ACC112 (cell line): ENCODE measurements at regions not wholly inside any gene's neighbourhood (a gene's known extent, or its start where the extent isn't known, plus 50 kb on each side); places are given as distances from the start of the nearest gene placed in this dataset.
"Not testable (repeated sequence)": the region's sequence is repeated elsewhere in the genome, so short reads cannot be mapped to it uniquely, and the experiment has no call there.

Source experiments
- H2AFZ ChIP-seq: fragments of 200-600 bp; sonication (generic); one replicate; pipeline ENCODE4 v1.6.0; 2017; ENCODE audit warnings: antibody characterized with exemption, low read length; ENCODE audit not compliant: unreplicated experiment
- H3K27ac ChIP-seq: fragments of 200-600 bp; sonication (generic); 2 replicates; pipeline ENCODE4 v1.5.1; 2014; ENCODE audit warnings: low read depth, mild to moderate bottlenecking, antibody characterized with exemption, low read length, moderate library complexity
- H3K27me3 ChIP-seq: fragments of 200-600 bp; sonication (generic); 2 replicates; pipeline ENCODE4 v1.6.1; 2014; ENCODE audit warnings: mild to moderate bottlenecking, antibody characterized with exemption, low read length, moderate library complexity, mixed read lengths; ENCODE audit not compliant: insufficient read depth
- H3K36me3 ChIP-seq: fragments of 200-600 bp; sonication (generic); 2 replicates; pipeline ENCODE4 v1.6.1; 2016; ENCODE audit warnings: mild to moderate bottlenecking, antibody characterized with exemption, low read length, moderate library complexity, mixed read lengths; ENCODE audit not compliant: insufficient read depth
- H3K4me1 ChIP-seq: fragments of 200-600 bp; sonication (generic); one replicate; pipeline ENCODE4 v1.6.1; 2016; ENCODE audit warnings: low read length, mixed read lengths; ENCODE audit not compliant: insufficient read depth, unreplicated experiment, control insufficient read depth
- H3K4me3 ChIP-seq: fragments of 200-600 bp; sonication (generic); 2 replicates; pipeline ENCODE4 v1.5.1; 2014; ENCODE audit warnings: mild to moderate bottlenecking, low read depth, low read length
- H3K79me2 ChIP-seq: fragments of 200-600 bp; sonication (generic); one replicate; pipeline ENCODE4 v1.6.0; 2016; ENCODE audit warnings: low read length; ENCODE audit not compliant: control insufficient read depth, unreplicated experiment, insufficient read depth

- H3K27me3 ChIP-seq: no peaks in the 10 kb centered on the region
- no peaks in the 10 kb centered on the region for H3K36me3 ChIP-seq
- H3K79me2 ChIP-seq: no peaks in the 10 kb centered on the region
- no peak overlapping the region for H3K27ac ChIP-seq
- no peaks in the 10 kb centered on the region for H3K4me1 ChIP-seq
- no peak overlapping the region for H2AFZ ChIP-seq
- H3K4me3 ChIP-seq: no peak overlapping the region
These were observed 95.6 kb downstream of the RRAGB start for GRCh38 chrX:55813150-55813549.

GRCh38 chrX:55815546-55815945 lies 98.0 kb downstream of the RRAGB start:
- no peaks in the 10 kb centered on the region for H3K36me3 ChIP-seq
- no peaks in the 10 kb centered on the region for H3K79me2 ChIP-seq
- H3K27me3 ChIP-seq: no peaks in the 10 kb centered on the region
- H3K4me1 ChIP-seq: no peaks in the 10 kb centered on the region
- no peak overlapping the region for H3K4me3 ChIP-seq
- no peak overlapping the region for H3K27ac ChIP-seq
- no peak overlapping the region for H2AFZ ChIP-seq

- H3K36me3 ChIP-seq: no peaks in the 10 kb centered on the region
- H3K79me2 ChIP-seq: no peaks in the 10 kb centered on the region
- H3K4me1 ChIP-seq: no peaks in the 10 kb centered on the region
- H3K27me3 ChIP-seq: no peaks in the 10 kb centered on the region
- H3K27ac ChIP-seq: no peak overlapping the region
- no peak overlapping the region for H2AFZ ChIP-seq
- no peak overlapping the region for H3K4me3 ChIP-seq
These were observed 98.5 kb downstream of the RRAGB start for GRCh38 chrX:55816023-55816422.

GRCh38 chrX:55818673-55819375 lies 101.3 kb downstream of the RRAGB start:
- Histone ChIP-seq H3K79me2 (no peaks in the 10 kb centered on the region), H3K4me3 (no peak overlapping the region), H3K4me1 (no peaks in the 10 kb centered on the region), H3K27ac (no peak overlapping the region), H3K36me3 (no peaks in the 10 kb centered on the region), H2AFZ (no peak overlapping the region), H3K27me3 (no peaks in the 10 kb centered on the region)

GRCh38 chrX:55839485-55839884 lies 121.9 kb downstream of the RRAGB start:
- Histone ChIP-seq H3K36me3 (no peaks in the 10 kb centered on the region), H3K79me2 (no peaks in the 10 kb centered on the region), H3K27ac (no peak overlapping the region), H3K4me1 (no peaks in the 10 kb centered on the region), H3K4me3 (no peak overlapping the region), H2AFZ (no peak overlapping the region), H3K27me3 (no peaks in the 10 kb centered on the region)

DNA sequence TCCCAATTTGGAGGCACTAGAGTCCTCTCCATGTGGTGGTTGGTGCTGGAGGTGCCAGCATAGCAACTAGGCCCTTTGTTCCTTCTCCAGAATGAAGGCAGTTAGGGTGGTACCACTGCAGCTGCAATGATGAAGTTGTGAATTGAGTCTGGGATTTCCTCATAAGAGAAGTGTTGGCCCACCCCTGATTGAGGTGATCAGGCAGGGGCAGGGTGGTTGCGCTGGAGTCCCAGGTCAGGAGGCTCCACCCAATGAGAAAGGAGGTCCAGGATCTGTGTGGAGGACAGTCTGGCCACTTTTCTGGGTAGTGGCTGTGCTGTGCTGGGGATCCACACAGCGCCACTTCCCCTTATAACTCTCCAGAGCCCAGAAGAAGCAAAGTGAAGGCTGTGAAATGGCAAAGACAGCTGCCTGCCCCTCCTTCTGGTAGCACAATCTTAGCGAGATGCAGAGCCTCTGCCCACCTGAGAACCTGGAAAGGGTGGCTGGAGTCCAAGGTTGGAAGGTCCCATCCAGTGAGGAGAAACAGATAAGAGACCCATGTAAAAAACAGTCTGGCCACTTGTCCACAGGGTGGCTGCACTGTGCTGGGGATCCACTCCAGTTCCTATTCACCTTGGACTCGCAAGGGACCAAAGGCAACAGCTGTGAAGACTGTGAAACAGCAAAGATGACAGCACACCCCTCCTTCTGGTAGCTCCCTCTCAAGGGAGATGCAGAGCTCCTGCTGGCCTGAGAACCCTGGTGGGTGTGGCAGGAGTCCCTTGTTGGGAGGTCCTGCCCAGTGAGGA lies 124.6 kb downstream of the RRAGB start:
- Histone ChIP-seq H3K27ac (no peak overlapping the region), H3K79me2 (no peaks in the 10 kb centered on the region), H3K27me3 (no peaks in the 10 kb centered on the region), H2AFZ (no peak overlapping the region), H3K4me1 (no peaks in the 10 kb centered on the region), H3K36me3 (no peaks in the 10 kb centered on the region), H3K4me3 (no peak overlapping the region)

GRCh38 chrX:55866779-55867178 lies 149.2 kb downstream of the RRAGB start:
- not testable (repeated sequence) for H3K4me3 ChIP-seq, H3K27ac ChIP-seq, H2AFZ ChIP-seq, H3K4me1 ChIP-seq, H3K36me3 ChIP-seq, H3K79me2 ChIP-seq, H3K27me3 ChIP-seq

DNA sequence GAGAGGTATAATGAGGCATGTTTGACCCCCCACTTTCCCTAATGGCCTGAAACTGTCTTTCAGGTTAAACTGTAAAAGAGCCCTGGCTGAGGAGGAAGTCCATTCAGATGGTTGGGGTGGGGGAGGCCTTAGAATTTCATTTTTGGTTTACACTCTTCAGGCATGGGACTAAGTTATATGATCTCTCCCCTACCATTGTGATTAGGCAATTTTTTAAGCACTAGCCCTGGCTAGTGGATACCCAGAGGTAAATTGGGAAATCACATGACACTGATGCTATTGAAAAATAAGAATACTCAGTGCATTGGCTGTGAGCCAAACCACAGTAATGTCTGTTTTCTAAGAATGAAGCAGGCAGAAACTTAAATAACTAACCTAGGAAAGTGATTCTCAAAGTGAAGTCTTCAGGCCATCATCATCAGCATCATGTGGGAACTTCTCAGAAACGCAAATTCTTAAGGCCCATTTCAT lies 149.7 kb downstream of the RRAGB start:
- no peak overlapping the region for H2AFZ ChIP-seq
- no peaks in the 10 kb centered on the region for H3K79me2 ChIP-seq
- H3K4me1 ChIP-seq: no peaks in the 10 kb centered on the region
- H3K27me3 ChIP-seq: no peaks in the 10 kb centered on the region
- H3K36me3 ChIP-seq: no peaks in the 10 kb centered on the region
- H3K27ac ChIP-seq: no peak overlapping the region
- H3K4me3 ChIP-seq: no peak overlapping the region

- Histone ChIP-seq H3K36me3 (no peaks in the 10 kb centered on the region), H3K27ac (no peak overlapping the region), H3K79me2 (no peaks in the 10 kb centered on the region), H3K27me3 (no peaks in the 10 kb centered on the region), H3K4me3 (no peak overlapping the region), H2AFZ (no peak overlapping the region), H3K4me1 (no peaks in the 10 kb centered on the region)
These were observed 150.2 kb downstream of the RRAGB start for GRCh38 chrX:55867708-55868107.

- Histone ChIP-seq H3K4me1 (no peaks in the 10 kb centered on the region), H3K27ac (no peak overlapping the region), H3K79me2 (no peaks in the 10 kb centered on the region), H3K4me3 (no peak overlapping the region), H3K36me3 (no peaks in the 10 kb centered on the region), H2AFZ (no peak overlapping the region), H3K27me3 (no peaks in the 10 kb centered on the region)
These were observed 157.3 kb downstream of the RRAGB start for GRCh38 chrX:55874807-55875206.

DNA sequence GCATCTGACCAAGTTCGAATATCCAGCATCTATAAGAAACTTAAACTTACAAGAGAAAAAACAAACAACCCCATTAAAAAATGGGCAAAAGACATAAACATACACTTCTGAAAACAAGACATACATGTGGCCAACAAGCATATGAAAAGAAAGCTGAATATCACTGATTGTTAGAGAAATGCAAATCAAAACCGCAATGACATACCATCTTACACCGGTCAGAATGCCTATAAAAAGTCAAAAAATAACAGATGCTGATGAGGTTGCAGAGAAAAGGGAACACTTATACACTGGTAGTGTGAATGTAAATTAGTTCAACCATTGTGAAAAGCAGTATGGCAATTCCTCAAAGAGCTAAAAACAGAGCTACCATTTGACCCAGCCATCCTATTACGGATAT lies 166.0 kb downstream of the RRAGB start:
- not testable (repeated sequence) for H3K4me3 ChIP-seq, H3K27me3 ChIP-seq, H3K36me3 ChIP-seq

More for the DNA sequence above, 166.0 kb downstream of the RRAGB start:
- H3K27ac ChIP-seq, H3K79me2 ChIP-seq, H3K4me1 ChIP-seq, H2AFZ ChIP-seq: not testable (repeated sequence)
